Peyer's patch (tissue), 4 donors: ENCODE measurements at regions not wholly inside any gene's neighbourhood (a gene's known extent, or its start where the extent isn't known, plus 50 kb on each side); places are given as distances from the start of the nearest gene placed in this dataset.

Experiments used
- DNase-seq, 3 donors: peaks; one replicate each; pipeline ENCODE4 v3.0.0-alpha.2; 2017 to 2019
- H3K27ac ChIP-seq, 4 donors: fragments of 200-600 bp; sonication (generic); one replicate each; pipeline ENCODE4 v1.5.1; 2016 to 2019
- H3K27me3 ChIP-seq, 2 donors: fragments of 200-600 bp; sonication (generic); one replicate each; pipeline ENCODE4 v1.5.1; 2019
- H3K36me3 ChIP-seq, 3 donors: fragments of 200-600 bp; sonication (generic); one replicate each; pipeline ENCODE4 v1.5.1; 2016 to 2019
- H3K4me1 ChIP-seq, 4 donors: fragments of 200-600 bp; sonication (generic); one replicate each; pipeline ENCODE4 v1.5.1; 2016 to 2019
- H3K4me3 ChIP-seq, 4 donors: fragments of 200-600 bp; sonication (generic); 1 replicate in 3 of 4; 2 replicates in 1 of 4; pipeline ENCODE4 v1.5.1; 2016 to 2019; ENCODE audit warnings: mild to moderate bottlenecking in 1 of 4
- H3K9me3 ChIP-seq, 4 donors: fragments of 200-600 bp; sonication (generic); one replicate each; pipeline ENCODE4 v1.5.1; 2016 to 2019; ENCODE audit warnings: mild to moderate bottlenecking in 1 of 4
- CTCF ChIP-seq, 6 experiments: fragments of 450-650 bp in 4 of 6; fragments of 200-600 bp in 2 of 6; sonication (generic) in 1 of 6; IDR thresholded peaks; one replicate each; pipeline ENCODE4 v1.5.1; 2017 to 2019; ENCODE audit warnings: antibody characterized with exemption in 6 of 6, mild to moderate bottlenecking in 3 of 6, moderate library complexity in 1 of 6
- POLR2A ChIP-seq, 2 donors: fragments of 450-650 bp; IDR thresholded peaks; one replicate each; pipeline ENCODE4 v1.5.1; 2017; ENCODE audit warnings: antibody characterized with exemption in 2 of 2, mild to moderate bottlenecking in 2 of 2, moderate library complexity in 2 of 2

- no peak for DNase-seq
- Histone ChIP-seq H3K27me3 (no peaks in the 10 kb centered on the region), H3K27ac (no peak overlapping the region), H3K36me3 (no peaks in the 10 kb centered on the region), H3K4me3 (no peak overlapping the region), H3K9me3 (no peaks in the 10 kb centered on the region), H3K4me1 (no peaks in the 10 kb centered on the region)
- TF ChIP-seq POLR2A (IDR thresholded peaks at IDR 0.05), result no peak
- TF ChIP-seq CTCF (IDR thresholded peaks at IDR 0.05), result no peak
Measured at GRCh38 chr3:139292192-139292591, 51.6 kb upstream of the MRPS22 start.

GRCh38 chr3:139292711-139293664, 50.8 kb upstream of the MRPS22 start:
- Histone ChIP-seq H3K27me3 (no peaks in the 10 kb centered on the region), H3K9me3 (no peaks in the 10 kb centered on the region), H3K36me3 (no peaks in the 10 kb centered on the region), H3K4me3 (no peak overlapping the region), H3K27ac (no peak overlapping the region), H3K4me1 (no peaks in the 10 kb centered on the region)
- TF ChIP-seq CTCF (IDR thresholded peaks at IDR 0.05), result no peak
- TF ChIP-seq POLR2A (IDR thresholded peaks at IDR 0.05), result no peak
- DNase-seq, result no peak

- no peak overlapping the region for H3K4me3 ChIP-seq
- no peaks in the 10 kb centered on the region for H3K36me3 ChIP-seq
- TF ChIP-seq POLR2A (IDR thresholded peaks at IDR 0.05) (no peak), CTCF (IDR thresholded peaks at IDR 0.05) (no peak)
- no peaks in the 10 kb centered on the region for H3K9me3 ChIP-seq
- no peaks in the 10 kb centered on the region for H3K27me3 ChIP-seq
- H3K27ac ChIP-seq, result no peak overlapping the region
- DNase-seq, result no peak
- no peaks in the 10 kb centered on the region for H3K4me1 ChIP-seq
Measured at GRCh38 chr3:139293665-139294023, 50.2 kb upstream of the MRPS22 start.
